Activated naive CD4-positive, alpha-beta T cell (primary cell): ENCODE measurements at regions not wholly inside any gene's neighbourhood (a gene's known extent, or its start where the extent isn't known, plus 50 kb on each side); places are given as distances from the start of the nearest gene placed in this dataset.
"Not testable (repeated sequence)": the region's sequence is repeated elsewhere in the genome, so short reads cannot be mapped to it uniquely, and the experiment has no call there.

ENCODE experiments used
- DNase-seq, 4 experiments: peaks; one replicate each; lab custom pipeline; 2025; lab: John Stamatoyannopoulos, UW

- DNase-seq: no peak
Observed at GRCh38 chr12:67759829-67760228, 111.3 kb downstream of the DYRK2 start.

- DNase-seq: no peak
Observed at GRCh38 chr12:67760586-67761275, 112.2 kb downstream of the DYRK2 start.

- no peak for DNase-seq
Observed at GRCh38 chr12:67761566-67761965, 113.0 kb downstream of the DYRK2 start.

- DNase-seq: no peak
Observed at GRCh38 chr12:67764055-67764454, 115.5 kb downstream of the DYRK2 start.

- DNase-seq: no peak
Observed at GRCh38 chr12:67764946-67765619, 116.5 kb downstream of the DYRK2 start.

GRCh38 chr12:67765776-67766766 lies 117.5 kb downstream of the DYRK2 start:
- no peak for DNase-seq

- no peak for DNase-seq
Observed at GRCh38 chr12:67772267-67773169, 124.0 kb downstream of the DYRK2 start.

- DNase-seq: no peak
Observed at GRCh38 chr12:67773896-67774295, 125.4 kb downstream of the DYRK2 start.

- DNase-seq: no peak
Observed at GRCh38 chr12:67774983-67775587, 126.5 kb downstream of the DYRK2 start.

- no peak for DNase-seq
Observed at GRCh38 chr12:67780580-67781084, 132.1 kb downstream of the DYRK2 start.

GRCh38 chr12:67782573-67782972 lies 134.0 kb downstream of the DYRK2 start:
- DNase-seq: no peak

GRCh38 chr12:67783393-67783792 lies 134.8 kb downstream of the DYRK2 start:
- no peak for DNase-seq

- no peak for DNase-seq
Observed at GRCh38 chr12:67784831-67785230, 136.3 kb downstream of the DYRK2 start.

GRCh38 chr12:67786086-67786485 lies 137.5 kb downstream of the DYRK2 start:
- DNase-seq: no peak

- DNase-seq: no peak
Observed at GRCh38 chr12:67788118-67788517, 139.6 kb downstream of the DYRK2 start.

- DNase-seq: no peak
Observed at GRCh38 chr12:67789266-67789665, 140.7 kb downstream of the DYRK2 start.

GRCh38 chr12:67790660-67791059 lies 142.1 kb downstream of the DYRK2 start:
- no peak for DNase-seq

- DNase-seq: not testable (repeated sequence)
Observed at GRCh38 chr12:67791362-67791761, 142.8 kb downstream of the DYRK2 start.

- DNase-seq: no peak
Observed at GRCh38 chr12:67792185-67792584, 143.6 kb downstream of the DYRK2 start.

GRCh38 chr12:67794161-67794560 lies 145.6 kb downstream of the DYRK2 start:
- no peak for DNase-seq

GRCh38 chr12:67795236-67795635 lies 146.7 kb downstream of the DYRK2 start:
- DNase-seq: no peak
